NCI-H1436 (cell line): ENCODE measurements at regions not wholly inside any gene's neighbourhood (a gene's known extent, or its start where the extent isn't known, plus 50 kb on each side); places are given as distances from the start of the nearest gene placed in this dataset.
"Not testable (repeated sequence)": the region's sequence is repeated elsewhere in the genome, so short reads cannot be mapped to it uniquely, and the experiment has no call there.

Experiments used
- DNase-seq: peaks from one replicate; lab custom pipeline; 2025; lab: John Stamatoyannopoulos, UW

DNA sequence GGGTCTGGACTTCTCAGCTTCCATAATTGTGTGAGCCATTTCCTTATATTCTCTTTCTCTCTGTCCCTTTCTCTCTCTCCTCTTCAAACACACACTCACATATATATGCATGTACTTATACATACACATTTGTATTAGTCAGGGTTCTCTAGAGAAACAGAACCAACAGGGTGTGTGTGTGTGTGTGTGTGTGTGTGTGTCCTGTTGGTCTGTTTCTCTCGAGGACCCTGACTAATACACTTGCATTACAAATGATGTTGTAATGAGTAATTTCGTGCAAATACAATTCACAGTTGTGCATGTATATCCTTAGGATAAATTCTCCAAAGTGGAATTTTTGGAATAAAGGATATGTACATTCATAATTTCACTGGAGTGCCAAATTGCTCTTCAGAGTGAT lies 115.3 kb downstream of the NPIPB5 start:
- no peak for DNase-seq

DNA sequence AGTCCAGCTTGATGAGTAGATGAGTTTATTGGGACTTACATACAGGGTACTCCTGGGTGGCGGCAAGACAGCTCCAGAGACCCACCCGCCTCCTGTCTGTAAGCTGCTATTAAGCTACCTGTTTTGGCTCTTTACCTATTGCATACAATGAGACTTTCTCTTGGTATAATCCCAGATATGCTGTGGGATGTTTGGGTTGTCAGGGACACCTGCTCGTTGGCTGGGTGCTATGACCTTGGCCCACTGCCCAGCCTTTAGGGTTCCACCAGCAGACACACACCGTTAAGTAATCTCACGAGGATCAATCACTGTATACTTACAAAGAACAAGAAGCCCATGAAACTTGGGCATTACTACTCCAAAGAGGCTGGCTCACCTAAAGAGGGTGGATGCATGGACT lies 116.4 kb downstream of the NPIPB5 start:
- no peak for DNase-seq

DNA sequence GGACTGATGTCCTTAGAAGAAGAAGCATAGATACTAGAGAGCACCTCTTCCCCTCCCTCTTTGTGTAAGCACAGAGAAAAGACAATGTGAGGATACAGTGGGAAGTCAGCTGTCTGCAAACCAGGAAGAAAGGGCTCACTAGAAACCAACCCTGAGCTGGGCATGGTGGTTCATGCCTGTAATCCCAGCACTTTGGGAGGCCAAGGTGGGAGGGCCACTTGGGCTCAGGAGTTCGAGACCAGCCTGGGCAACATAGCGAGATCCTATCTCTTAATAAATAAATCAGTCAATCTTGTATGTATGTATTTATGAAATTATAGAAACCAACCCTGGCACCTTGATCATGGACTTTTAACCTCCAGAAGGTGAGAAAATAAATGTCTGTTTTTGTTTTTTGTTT lies 118.3 kb downstream of the NPIPB5 start:
- no peak for DNase-seq

DNA sequence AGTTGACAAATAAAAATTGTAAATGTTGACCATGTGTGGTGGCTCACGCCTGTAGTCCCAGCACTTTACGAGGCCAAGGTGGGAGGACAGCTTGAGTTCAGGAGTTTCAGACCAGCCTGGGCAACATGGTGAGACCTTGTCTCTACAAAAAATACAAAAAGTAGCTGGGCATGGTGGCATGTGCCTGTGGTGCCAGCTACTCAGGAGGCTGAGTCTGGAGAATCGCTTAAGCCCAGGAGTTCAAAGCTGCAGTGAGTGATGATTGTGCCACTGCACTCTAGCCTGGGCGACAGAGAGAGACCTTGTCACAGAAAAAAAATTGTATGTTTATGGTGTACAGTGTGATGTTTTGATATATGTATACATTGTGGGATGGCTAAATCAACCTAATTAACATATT lies 119.6 kb downstream of the NPIPB5 start:
- no peak for DNase-seq

DNA sequence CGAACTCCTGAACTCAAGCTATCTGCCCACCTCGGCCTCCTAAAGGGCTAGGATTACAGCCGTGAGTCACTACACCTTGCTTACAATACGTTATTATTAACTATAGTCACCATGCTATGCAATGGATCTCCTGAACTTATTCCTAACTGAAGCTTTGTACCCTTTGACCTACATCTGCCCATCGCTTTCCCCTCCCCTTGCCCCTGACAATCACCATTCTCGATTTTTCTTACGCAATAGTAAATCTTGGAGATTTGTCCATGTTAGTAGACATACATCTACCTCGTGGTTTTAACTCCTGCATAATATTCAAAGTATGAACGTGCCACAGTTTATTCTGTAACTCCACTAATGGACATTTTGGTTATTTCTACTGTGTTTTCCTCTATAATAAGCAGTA lies 120.6 kb downstream of the NPIPB5 start:
- DNase-seq: no peak

DNA sequence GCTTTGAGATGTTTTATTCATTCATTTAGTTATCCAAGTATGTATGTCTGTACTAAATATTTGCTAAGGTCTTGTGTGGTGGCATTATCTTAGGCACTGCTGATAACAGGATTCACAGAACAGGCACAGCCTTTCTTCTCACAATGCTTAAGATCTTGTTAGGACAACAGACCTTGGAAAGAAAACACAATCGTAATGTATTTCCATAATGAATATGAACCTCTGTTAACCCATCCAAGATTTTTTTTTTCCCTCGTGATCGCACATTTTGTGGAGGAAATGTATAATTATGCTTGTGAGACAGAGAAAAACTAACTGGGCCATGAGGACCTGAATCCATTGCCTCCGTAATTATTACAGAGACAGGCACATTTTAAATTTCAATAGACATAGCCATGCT lies 121.9 kb downstream of the NPIPB5 start:
- no peak for DNase-seq

DNA sequence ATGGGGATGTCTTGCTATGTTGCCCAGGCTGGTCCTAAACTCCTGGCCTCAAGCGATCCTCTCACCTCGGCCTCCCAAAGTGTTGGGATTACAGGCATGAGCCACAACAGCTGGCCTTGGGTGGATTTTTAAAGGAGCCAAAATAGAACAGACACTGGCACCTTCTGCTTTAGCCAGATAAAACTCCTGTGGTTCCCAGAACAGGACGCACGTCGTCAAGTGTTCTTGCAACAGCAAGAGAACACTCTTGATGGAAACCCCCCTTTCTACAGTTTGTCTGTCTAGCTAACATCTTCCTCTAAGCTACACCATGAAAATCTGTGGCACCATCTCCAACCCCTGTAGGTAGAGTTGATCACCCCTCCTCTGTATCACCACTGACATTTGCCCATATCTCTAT lies 122.6 kb downstream of the NPIPB5 start:
- no peak for DNase-seq

DNA sequence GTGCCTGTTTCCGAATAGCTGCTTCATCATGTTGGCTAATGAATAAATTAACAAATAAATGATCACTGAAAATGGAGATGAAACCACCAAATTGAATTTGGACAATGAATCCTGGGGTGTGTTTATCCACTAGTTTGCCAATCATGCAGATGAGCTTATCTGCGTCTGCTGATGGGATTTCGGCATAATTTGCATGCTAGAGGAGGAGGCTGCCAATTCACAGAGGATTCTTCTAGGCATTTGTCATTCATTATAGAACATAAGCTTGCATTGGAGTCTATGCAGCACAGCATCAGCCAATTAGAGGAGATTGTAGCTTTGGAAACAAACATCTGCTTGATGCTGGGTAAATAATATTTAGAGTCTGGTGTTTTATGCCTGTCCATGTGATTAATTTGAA lies 123.1 kb downstream of the NPIPB5 start:
- DNase-seq: no peak

DNA sequence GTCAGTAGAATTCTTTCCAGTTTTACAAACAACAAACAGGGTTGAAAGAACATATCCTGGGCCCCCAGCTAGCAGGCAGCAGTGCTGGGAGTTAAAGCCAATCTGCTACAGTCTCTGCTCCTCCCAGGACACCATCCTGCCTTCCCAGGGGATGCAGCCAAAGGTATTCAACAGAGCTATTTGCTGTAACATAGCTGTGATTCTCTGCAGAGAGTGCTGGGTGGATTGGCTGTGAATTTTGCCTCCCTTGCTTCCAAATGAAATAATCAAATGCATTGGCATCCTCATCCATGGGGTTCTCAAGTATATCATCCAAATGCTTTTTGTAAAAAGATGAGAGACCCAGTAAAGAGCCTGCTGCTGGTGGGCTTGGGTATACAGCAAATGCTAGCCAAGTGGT lies 124.3 kb downstream of the NPIPB5 start:
- DNase-seq: no peak

DNA sequence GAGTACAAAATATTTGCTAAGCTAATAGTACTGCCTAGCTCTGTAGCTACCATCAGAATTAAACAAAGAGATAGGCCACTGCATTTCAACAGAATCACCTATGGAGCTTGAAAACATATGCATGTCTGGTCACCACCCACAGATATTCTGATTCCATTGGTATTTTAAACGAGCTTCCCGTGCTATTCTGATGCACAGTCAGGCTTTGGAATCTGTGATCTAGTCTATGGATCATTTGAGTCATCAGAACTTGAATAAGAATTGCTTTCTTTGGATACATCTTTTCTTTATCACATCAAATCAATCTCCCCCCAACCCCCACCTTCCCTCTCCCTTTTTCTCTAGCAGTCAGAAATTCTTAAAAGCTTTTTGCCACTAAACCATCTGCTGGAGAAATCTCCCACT lies 124.7 kb downstream of the NPIPB5 start:
- no peak for DNase-seq

DNA sequence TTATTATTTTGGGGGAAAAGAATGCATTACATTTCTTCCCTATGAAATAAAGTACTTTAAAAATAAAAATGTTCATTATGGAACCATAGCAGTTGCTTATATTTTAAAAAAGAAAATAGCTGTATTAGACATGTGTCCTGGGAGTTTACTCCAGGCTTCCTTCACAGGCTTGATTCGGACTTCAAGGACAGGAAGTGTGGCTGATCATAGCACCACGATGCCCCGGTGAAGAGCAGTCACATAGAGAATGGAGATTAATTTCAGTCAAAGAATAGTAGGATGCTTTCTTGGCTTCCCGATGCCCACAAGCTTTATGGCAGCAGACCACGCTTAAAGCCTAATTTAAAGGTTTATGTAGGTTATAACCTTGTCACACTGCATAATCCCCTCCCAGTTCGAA lies 125.1 kb downstream of the NPIPB5 start:
- DNase-seq: no peak

DNA sequence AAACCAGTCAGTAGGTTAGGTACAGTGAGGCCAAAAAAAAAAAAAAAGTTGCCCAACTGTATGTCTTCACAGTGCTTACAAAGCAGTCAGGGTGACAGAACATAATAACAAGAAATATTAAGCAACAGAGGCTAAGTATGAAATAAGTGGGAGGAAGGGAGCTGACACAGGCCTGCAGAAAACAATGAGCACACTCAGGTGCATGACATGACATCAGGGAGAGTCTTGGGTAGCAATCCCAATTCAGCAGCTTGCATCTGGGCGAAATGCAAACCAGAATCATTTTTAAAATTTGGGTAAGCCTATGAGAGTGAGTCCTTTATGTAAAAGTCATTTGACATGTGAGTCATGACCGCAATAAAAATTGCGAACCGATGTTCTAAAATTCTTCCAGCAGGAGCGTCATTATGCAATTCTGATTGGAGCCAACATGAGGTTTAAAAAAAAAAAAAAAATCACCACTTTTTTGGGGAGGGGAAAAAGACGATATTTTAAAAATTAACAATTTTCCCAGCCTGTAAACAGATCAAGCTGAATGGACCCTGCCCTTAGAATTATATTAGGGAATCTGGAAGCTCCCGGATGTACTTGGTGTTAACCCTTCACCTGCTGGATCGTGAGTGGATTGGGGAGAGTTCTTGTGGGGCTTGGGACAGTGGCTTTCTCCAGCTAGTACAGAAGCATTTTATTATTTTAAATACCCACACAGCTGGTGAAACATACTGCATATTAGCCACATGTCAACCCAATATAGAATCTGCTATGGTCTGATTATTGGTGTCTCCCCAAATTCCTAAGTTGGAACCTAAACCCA lies 127.9 kb downstream of the NPIPB5 start:
- DNase-seq: no peak

DNA sequence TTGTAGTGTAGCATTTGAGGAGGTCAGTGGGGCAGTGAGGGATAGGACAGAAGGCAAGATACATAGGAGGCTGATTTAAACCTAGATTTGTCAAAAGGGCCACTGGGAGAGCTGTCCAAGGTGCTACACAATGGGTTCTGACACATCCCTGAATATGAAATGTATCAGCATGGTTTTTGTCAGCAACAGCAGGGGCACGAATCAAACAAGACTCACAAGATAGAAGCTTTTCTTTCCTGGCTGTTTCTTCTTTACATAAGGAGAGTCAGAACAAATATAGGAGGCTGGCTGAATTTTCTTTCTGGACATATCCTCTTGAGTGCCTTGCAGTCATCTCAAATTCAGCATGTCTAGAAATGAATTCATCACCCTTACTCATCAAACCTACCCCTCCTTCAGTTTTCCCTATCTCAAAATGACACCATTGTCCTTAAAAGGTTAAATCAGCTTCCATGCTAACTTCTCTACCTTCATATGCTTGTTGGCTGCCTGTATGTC lies 130.5 kb downstream of the NPIPB5 start:
- DNase-seq: no peak

DNA sequence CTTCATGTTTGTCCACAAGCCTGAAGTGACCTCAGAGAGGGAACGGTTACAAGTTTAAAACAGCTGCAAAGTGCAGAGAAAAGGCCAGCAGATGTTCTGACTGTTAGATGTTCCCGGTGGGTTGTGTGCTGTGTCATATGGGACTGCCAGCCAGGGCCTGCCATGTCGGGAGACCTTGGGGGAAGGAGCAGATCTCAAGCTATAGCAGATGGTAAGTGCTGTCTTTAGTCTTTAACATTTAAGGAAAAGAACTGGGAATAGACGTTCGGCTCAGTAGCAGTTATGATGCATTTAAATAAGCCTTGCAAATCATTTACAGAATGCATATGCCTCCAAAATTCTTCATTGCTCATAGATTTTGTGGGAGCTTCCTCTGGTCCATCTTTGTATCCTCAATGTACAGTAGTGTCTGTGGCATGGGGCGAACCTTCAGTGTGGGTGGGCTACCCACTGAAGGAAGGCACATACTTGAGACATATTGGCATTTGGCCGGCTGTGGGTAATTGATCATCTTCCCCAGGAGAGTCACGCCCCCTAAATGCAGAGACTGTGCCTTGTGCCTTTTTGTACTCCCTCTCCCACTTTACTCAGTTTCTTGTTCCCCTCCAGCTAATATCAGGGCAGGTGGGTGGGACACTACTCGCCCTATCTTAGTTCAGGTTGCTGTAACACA lies 131.9 kb downstream of the NPIPB5 start:
- DNase-seq: no peak

DNA sequence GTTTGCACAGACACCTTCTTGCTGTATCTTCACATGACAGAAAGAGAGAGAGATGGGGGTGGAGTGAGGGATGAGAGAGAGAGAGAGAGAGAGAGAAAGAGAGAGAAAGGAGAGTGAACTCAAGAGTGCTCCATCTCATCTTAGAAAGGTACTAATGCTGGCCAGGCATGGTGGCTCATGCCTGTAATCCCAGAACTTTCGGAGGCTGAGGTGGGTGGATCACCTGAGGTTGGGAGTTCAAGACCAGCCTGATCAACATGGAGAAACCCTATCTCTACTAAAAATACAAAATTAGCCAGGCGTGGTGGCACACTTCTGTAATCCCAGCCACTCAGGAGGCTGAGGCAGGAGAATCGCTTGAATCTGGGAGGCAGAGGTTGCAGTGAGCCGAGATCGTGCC lies 132.5 kb downstream of the NPIPB5 start:
- DNase-seq: not testable (repeated sequence)

DNA sequence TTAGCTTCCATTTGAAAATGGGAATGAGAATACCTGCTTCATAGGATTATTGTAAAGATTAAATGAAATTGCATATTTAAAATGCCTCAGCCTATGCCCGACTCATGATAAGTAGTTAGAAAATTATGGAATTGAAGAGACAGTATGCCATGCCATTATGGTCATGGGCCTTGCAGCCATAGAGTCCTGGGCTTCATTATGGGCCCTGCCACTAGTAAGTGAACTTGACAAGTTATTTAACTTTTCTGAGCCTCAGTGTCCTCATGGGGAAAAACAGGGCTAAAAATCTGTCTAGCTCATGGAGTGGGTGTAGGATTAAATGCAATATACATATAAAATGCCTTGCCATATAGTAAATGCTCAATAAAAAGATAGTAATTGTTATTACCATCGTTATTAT lies 133.2 kb downstream of the NPIPB5 start:
- DNase-seq: no peak

DNA sequence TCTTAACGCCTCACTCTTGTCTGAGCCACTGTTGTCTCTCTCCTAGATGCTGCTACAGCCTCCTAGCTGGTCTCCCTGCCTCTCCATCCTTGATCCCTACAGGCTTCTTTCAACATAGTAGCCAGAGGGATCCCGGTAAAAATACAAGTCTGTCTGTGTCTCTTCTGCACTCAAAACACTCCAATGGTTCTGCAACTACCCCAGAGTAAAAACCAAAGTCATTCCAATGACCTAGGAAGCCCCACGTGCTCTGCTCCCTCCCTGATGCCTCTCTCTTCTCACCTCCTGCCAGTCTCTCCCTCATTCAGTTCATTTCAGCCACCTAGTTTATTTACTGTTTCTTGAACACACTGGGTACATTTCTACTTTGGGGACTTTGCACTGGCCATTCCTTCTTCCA lies 135.2 kb downstream of the NPIPB5 start:
- no peak for DNase-seq

DNA sequence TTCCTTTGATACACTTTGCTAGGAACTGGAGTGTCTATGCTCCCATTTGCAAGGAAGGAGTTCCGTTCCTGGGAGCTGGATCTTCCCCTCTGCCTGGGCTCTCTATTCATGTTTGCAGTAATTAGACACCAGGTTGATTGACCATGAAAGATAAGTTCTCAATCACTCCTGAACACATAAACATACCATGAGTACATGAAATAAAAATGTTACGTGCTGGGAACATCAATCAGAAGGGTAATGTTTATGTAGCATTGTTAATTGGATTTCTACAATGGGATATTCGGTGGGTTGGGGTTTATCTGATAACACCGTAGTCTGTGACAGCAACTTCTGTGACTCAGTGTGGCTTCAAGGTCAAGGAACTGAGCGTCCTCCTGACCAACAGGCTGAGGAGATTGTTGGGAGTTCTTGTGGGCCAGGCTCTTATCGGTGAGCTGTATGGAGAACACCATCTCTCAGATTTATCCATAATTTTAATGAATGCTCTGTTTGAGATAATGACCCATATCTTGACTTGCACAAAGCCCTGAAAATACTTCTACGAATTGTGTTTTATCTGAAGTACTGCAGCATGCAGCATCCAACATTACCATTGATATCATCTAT lies 136.4 kb downstream of the NPIPB5 start:
- no peak for DNase-seq

DNA sequence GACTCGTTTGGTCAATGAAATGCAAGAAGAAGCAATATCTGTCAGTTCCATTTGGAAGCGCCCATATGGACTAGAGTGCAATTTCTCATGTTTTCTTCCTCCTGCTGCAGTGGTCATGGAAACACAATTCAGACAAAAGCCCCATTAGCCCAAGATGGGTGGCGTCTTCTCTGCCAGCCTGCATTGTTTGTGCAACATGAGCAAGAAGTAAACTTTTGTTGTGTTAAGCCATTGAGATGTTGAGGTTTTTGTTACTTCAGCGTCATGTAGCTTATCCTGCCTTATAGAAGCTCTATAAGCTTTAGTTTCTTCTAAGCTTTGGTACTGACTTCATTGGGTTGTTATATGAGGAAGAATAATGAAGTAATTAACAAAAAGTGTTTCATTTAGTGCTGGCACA lies 137.4 kb downstream of the NPIPB5 start:
- no peak for DNase-seq

DNA sequence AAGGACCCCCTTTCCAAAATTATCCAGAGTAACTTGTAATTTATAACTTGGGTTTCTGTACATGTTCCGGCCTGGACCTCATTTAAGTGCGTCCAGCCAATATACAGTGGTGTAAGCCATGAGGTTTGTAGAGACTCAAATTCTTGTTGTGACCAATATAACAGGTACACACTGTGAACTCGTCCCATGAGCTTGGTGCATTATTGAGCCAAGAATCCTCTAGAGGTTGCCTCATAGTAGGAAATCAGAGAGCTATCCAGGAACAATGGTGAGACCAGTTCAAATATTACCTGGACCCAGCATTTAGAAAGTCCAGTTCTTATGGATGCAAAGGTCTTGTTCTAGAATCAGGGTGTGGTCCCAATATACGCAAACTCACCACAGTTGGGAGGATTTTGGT lies 138.2 kb downstream of the NPIPB5 start:
- DNase-seq: no peak

DNA sequence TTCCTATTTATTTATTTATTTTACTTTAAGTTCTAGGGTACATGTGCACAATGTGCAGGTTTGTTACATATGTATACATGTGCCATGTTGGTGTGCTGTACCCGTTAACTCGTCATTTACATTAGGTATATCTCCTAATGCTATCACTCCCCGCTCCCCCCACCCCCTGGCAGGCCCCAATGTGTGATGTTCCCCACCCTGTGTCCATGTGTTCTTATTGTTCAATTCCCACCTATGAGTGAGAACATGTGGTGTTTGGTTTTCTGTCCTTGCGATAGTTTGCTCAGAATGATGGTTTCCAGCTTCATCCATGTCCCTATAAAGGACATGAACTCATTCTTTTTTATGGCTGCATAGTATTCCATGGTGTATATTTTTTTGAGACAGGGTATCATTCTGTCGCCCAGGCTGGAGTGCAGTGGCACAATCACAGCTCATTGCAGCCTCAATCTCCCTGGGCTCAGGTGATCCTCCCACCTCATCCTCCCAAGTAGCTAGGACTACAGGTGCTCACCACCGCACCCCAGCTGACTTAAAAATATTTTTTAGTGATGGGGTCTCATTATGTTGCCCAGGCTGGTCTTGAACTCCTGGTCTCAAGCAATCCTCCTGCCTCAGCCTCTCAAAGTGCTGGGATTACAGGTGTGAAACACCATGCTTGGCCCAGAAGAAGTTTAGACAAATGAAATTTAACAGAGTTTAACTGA lies 140.6 kb downstream of the NPIPB5 start:
- not testable (repeated sequence) for DNase-seq

DNA sequence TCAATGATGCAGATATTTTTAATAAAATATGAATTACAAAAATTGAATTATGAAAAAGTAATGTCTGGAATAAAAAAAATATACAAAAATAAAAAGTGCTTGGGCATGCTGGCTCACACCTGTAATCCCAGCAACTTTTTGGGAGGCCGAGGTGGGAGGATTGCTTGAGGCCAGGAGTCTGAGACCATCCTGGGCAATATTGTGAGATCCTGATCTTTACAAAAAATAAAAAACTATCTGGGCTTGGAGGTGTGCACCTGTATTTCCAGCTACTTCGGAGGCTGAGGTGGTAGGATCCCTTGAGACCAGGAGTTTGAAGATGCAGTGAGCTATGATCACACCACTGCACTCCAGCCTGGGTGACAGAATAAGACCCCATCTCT lies 141.8 kb downstream of the NPIPB5 start:
- no peak for DNase-seq

DNA sequence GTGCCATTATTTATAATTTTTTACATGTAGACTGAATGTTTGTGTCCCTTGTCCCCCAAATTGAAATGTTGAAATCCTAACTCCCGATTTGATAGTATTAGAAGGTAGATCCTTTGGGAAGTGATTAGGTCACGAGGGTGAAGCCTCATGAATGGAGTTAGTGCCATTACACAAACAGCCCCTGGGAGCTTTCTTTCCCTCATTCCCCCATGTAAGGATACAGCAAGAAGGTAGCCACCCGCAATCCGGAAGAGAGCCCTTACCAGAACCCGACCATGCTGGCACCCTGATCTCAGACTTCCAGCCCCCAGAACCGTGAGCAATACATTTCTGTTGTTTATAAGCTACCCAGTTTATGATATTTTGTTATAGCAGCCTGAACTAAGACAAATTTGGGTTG lies 143.2 kb downstream of the NPIPB5 start:
- no peak for DNase-seq
